ENCODE measurements at regions not wholly inside any gene's neighbourhood (a gene's known extent, or its start where the extent isn't known, plus 50 kb on each side); places are given as distances from the start of the nearest gene placed in this dataset.

- H3K4me3 ChIP-seq (ENCODE audit: low read depth, low read length): no peak overlapping the region
- no peak for DNase-seq (ENCODE audit: low read depth)
- TF ChIP-seq CTCF (IDR thresholded peaks at IDR 0.05; ENCODE audit: insufficient read depth, low read depth, low read length, missing control alignments): no peak
Measured at GRCh38 chr16:86308514-86308913, 201.8 kb upstream of the FOXF1 start.

GRCh38 chr16:86313631-86314030, 196.7 kb upstream of the FOXF1 start:
- TF ChIP-seq CTCF (IDR thresholded peaks at IDR 0.05; ENCODE audit: insufficient read depth, low read depth, low read length, missing control alignments): no peak
- H3K4me3 ChIP-seq (ENCODE audit: low read depth, low read length): no peak overlapping the region
- no peak for DNase-seq (ENCODE audit: low read depth)

GRCh38 chr16:86314402-86315025, 195.8 kb upstream of the FOXF1 start:
- DNase-seq (ENCODE audit: low read depth): no peak
- no peak overlapping the region for H3K4me3 ChIP-seq (ENCODE audit: low read depth, low read length)
- TF ChIP-seq CTCF (IDR thresholded peaks at IDR 0.05; ENCODE audit: insufficient read depth, low read depth, low read length, missing control alignments): no peak

GRCh38 chr16:86316967-86317812, 193.1 kb upstream of the FOXF1 start:
- no peak overlapping the region for H3K4me3 ChIP-seq (ENCODE audit: low read depth, low read length)
- no peak for TF ChIP-seq CTCF (IDR thresholded peaks at IDR 0.05; ENCODE audit: insufficient read depth, low read depth, low read length, missing control alignments)
- DNase-seq (ENCODE audit: low read depth): no peak

GRCh38 chr16:86317813-86318650, 192.3 kb upstream of the FOXF1 start:
- no peak for TF ChIP-seq CTCF (IDR thresholded peaks at IDR 0.05; ENCODE audit: insufficient read depth, low read depth, low read length, missing control alignments)
- no peak for DNase-seq (ENCODE audit: low read depth)
- H3K4me3 ChIP-seq (ENCODE audit: low read depth, low read length): no peak overlapping the region

- no peak for DNase-seq (ENCODE audit: low read depth)
- H3K4me3 ChIP-seq (ENCODE audit: low read depth, low read length): no peak overlapping the region
- TF ChIP-seq CTCF (IDR thresholded peaks at IDR 0.05; ENCODE audit: insufficient read depth, low read depth, low read length, missing control alignments): no peak
Measured at GRCh38 chr16:86319585-86320236, 190.6 kb upstream of the FOXF1 start.
